HG02678 (cell line): ENCODE measurements at regions not wholly inside any gene's neighbourhood (a gene's known extent, or its start where the extent isn't known, plus 50 kb on each side); places are given as distances from the start of the nearest gene placed in this dataset.
A peak's percentile ranks its signal among the peaks of the same experiment; 100 is the strongest.
"Not testable (repeated sequence)": the region's sequence is repeated elsewhere in the genome, so short reads cannot be mapped to it uniquely, and the experiment has no call there.

Experiments used
- ATAC-seq: cut with Tn5 transposase; IDR thresholded peaks from one replicate; pipeline ENCODE4 v1.9.1; 2021; ENCODE audit warnings: mild to moderate bottlenecking, moderate library complexity; ENCODE audit not compliant: unreplicated experiment

GRCh38 chr3:177382944-177383343 lies 185.7 kb upstream of the TBL1XR1 start:
- ATAC-seq, result no peak

GRCh38 chr3:177385186-177385585 lies 187.9 kb upstream of the TBL1XR1 start:
- ATAC-seq, result no peak

- no peak for ATAC-seq
Measured at GRCh38 chr3:177385831-177386301, 188.6 kb upstream of the TBL1XR1 start.

GRCh38 chr3:177388209-177388608 lies 190.9 kb upstream of the TBL1XR1 start:
- no peak for ATAC-seq

- not testable (repeated sequence) for ATAC-seq
Measured at GRCh38 chr3:177394231-177395024, 197.1 kb upstream of the TBL1XR1 start.

- no peak for ATAC-seq
Measured at GRCh38 chr3:177396733-177397132, 199.5 kb upstream of the TBL1XR1 start.

- ATAC-seq, result no peak
Measured at GRCh38 chr3:177401375-177401774, 204.1 kb upstream of the TBL1XR1 start.

- ATAC-seq, result no peak
Measured at GRCh38 chr3:177402533-177402932, 205.3 kb upstream of the TBL1XR1 start.

GRCh38 chr3:177405191-177405672 lies 207.9 kb upstream of the TBL1XR1 start:
- ATAC-seq, result no peak

GRCh38 chr3:177410730-177411129 lies 213.4 kb upstream of the TBL1XR1 start:
- ATAC-seq, result peak; percentile 43

GRCh38 chr3:177411201-177411600 lies 213.9 kb upstream of the TBL1XR1 start:
- ATAC-seq, result no peak

GRCh38 chr3:177412677-177413170 lies 215.4 kb upstream of the TBL1XR1 start:
- not testable (repeated sequence) for ATAC-seq

- no peak for ATAC-seq
Measured at GRCh38 chr3:177414093-177414492, 216.8 kb upstream of the TBL1XR1 start.

- no peak for ATAC-seq
Measured at GRCh38 chr3:177418787-177419186, 221.5 kb upstream of the TBL1XR1 start.

- ATAC-seq, result peak; percentile 59
Measured at GRCh38 chr3:177419904-177420601, 222.8 kb upstream of the TBL1XR1 start.

GRCh38 chr3:177420651-177421480 lies 223.6 kb upstream of the TBL1XR1 start:
- no peak for ATAC-seq

- no peak for ATAC-seq
Measured at GRCh38 chr3:177421481-177421785, 224.2 kb upstream of the TBL1XR1 start.

- ATAC-seq, result no peak
Measured at GRCh38 chr3:177424521-177424920, 227.2 kb upstream of the TBL1XR1 start.

- ATAC-seq, result no peak
Measured at GRCh38 chr3:177425042-177425441, 227.8 kb upstream of the TBL1XR1 start.

- no peak for ATAC-seq
Measured at GRCh38 chr3:177426106-177426877, 229.0 kb upstream of the TBL1XR1 start.
